Dedifferentiated amniotic fluid mesenchymal stem cell (primary cell): ENCODE measurements at regions not wholly inside any gene's neighbourhood (a gene's known extent, or its start where the extent isn't known, plus 50 kb on each side); places are given as distances from the start of the nearest gene placed in this dataset.
"Not testable (repeated sequence)": the region's sequence is repeated elsewhere in the genome, so short reads cannot be mapped to it uniquely, and the experiment has no call there.

Source experiments
- DNase-seq: peaks from one replicate; pipeline ENCODE4 v3.0.0-alpha.2; 2016; ENCODE audit errors: extremely low spot score

GRCh38 chr6:137399881-137400443 lies 94.2 kb downstream of the OLIG3 start:
- no peak for DNase-seq

- no peak for DNase-seq
Measured at GRCh38 chr6:137395316-137395715, 98.9 kb downstream of the OLIG3 start.

GRCh38 chr6:137391061-137391814 lies 103.0 kb downstream of the OLIG3 start:
- no peak for DNase-seq

- DNase-seq, result no peak
Measured at GRCh38 chr6:137390334-137390733, 103.9 kb downstream of the OLIG3 start.

- DNase-seq, result no peak
Measured at GRCh38 chr6:137389150-137389704, 105.0 kb downstream of the OLIG3 start.

GRCh38 chr6:137387096-137387764 lies 107.0 kb downstream of the OLIG3 start:
- DNase-seq, result no peak

GRCh38 chr6:137383287-137383686 lies 110.9 kb downstream of the OLIG3 start:
- not testable (repeated sequence) for DNase-seq

- DNase-seq, result no peak
Measured at GRCh38 chr6:137378090-137378369, 116.2 kb downstream of the OLIG3 start.

- DNase-seq, result no peak
Measured at GRCh38 chr6:137373296-137373695, 120.9 kb downstream of the OLIG3 start.

GRCh38 chr6:137372532-137372931 lies 121.7 kb downstream of the OLIG3 start:
- DNase-seq, result no peak

- no peak for DNase-seq
Measured at GRCh38 chr6:137371634-137372016, 122.6 kb downstream of the OLIG3 start.

GRCh38 chr6:137370871-137371633 lies 123.1 kb downstream of the OLIG3 start:
- DNase-seq, result no peak

- no peak for DNase-seq
Measured at GRCh38 chr6:137369136-137369535, 125.1 kb downstream of the OLIG3 start.

GRCh38 chr6:137365707-137366437 lies 128.3 kb downstream of the OLIG3 start:
- DNase-seq, result no peak

- DNase-seq, result no peak
Measured at GRCh38 chr6:137363805-137364138, 130.4 kb downstream of the OLIG3 start.

GRCh38 chr6:137362878-137363804 lies 131.1 kb downstream of the OLIG3 start:
- DNase-seq, result no peak

GRCh38 chr6:137361701-137362100 lies 132.5 kb downstream of the OLIG3 start:
- DNase-seq, result no peak

- DNase-seq, result no peak
Measured at GRCh38 chr6:137358273-137358672, 135.9 kb downstream of the OLIG3 start.

- DNase-seq, result no peak
Measured at GRCh38 chr6:137357948-137358266, 136.3 kb downstream of the OLIG3 start.

- no peak for DNase-seq
Measured at GRCh38 chr6:137357263-137357947, 136.8 kb downstream of the OLIG3 start.
